BJ (cell line): ENCODE measurements at regions not wholly inside any gene's neighbourhood (a gene's known extent, or its start where the extent isn't known, plus 50 kb on each side); places are given as distances from the start of the nearest gene placed in this dataset.

Source experiments
- CTCF ChIA-PET: fragments of 350-600 bp; formaldehyde crosslinking; extraction: SDS; loops from one replicate; lab custom pipeline; 2021; ENCODE audit warnings: antibody characterized with exemption, inconsistent platforms; lab: Yijun Ruan, JAX
- POLR2A ChIA-PET: fragments of 300-600 bp; sonication (Branson Sonifier 250); formaldehyde crosslinking; extraction: SDS; loops from one replicate; lab custom pipeline; 2021; ENCODE audit warnings: antibody characterized with exemption; lab: Charles Lee
- DNase-seq: peaks from one replicate; pipeline ENCODE4 v3.0.0-alpha.2; 2011; ENCODE audit warnings: low read depth
- H3K27me3 ChIP-seq: 2 replicates; pipeline ENCODE4 v1.6.0; 2011; ENCODE audit warnings: low read length; ENCODE audit not compliant: control insufficient read depth, insufficient read depth
- H3K36me3 ChIP-seq: 2 replicates; pipeline ENCODE4 v1.5.1; 2011; ENCODE audit warnings: low read length; ENCODE audit not compliant: control insufficient read depth, insufficient read depth
- H3K4me3 ChIP-seq: 2 replicates; pipeline ENCODE4 v1.5.1; 2011; ENCODE audit warnings: low read depth, mild to moderate bottlenecking, control low read depth, low read length
- CTCF ChIP-seq: IDR thresholded peaks from 2 replicates; pipeline ENCODE4 v1.5.1; 2011; ENCODE audit warnings: low read depth, mild to moderate bottlenecking, control low read depth, inconsistent platforms, low read length, moderate library complexity; ENCODE audit not compliant: insufficient read depth

GRCh38 chr7:63073736-63074135 lies 924.9 kb upstream of the ZNF722 start:
- CTCF ChIA-PET, result no interaction called here
- Histone ChIP-seq H3K36me3 (no peaks in the 10 kb centered on the region), H3K27me3 (no peaks in the 10 kb centered on the region), H3K4me3 (no peak overlapping the region)
- POLR2A ChIA-PET, result no interaction called here
- TF ChIP-seq CTCF, result no peak
- no peak for DNase-seq

- DNase-seq, result no peak
- Histone ChIP-seq H3K36me3 (no peaks in the 10 kb centered on the region), H3K4me3 (no peak overlapping the region), H3K27me3 (no peaks in the 10 kb centered on the region)
- POLR2A ChIA-PET, result no interaction called here
- no peak for TF ChIP-seq CTCF
- CTCF ChIA-PET, result no interaction called here
Observed at GRCh38 chr7:63077841-63078240, 920.8 kb upstream of the ZNF722 start.

GRCh38 chr7:63080406-63080805 lies 918.2 kb upstream of the ZNF722 start:
- TF ChIP-seq CTCF, result no peak
- POLR2A ChIA-PET, result no interaction called here
- CTCF ChIA-PET, result no interaction called here

GRCh38 chr7:63080831-63081230 lies 917.8 kb upstream of the ZNF722 start:
- no peak for TF ChIP-seq CTCF
- no peak for DNase-seq
- CTCF ChIA-PET, result no interaction called here

More at GRCh38 chr7:63080406-63080805, 918.2 kb upstream of the ZNF722 start:
- no peaks in the 10 kb centered on the region for H3K36me3 ChIP-seq
- H3K27me3 ChIP-seq, result no peaks in the 10 kb centered on the region
- no peak overlapping the region for H3K4me3 ChIP-seq
- no peak for DNase-seq

GRCh38 chr7:63087575-63088190 lies 911.0 kb upstream of the ZNF722 start:
- Histone ChIP-seq H3K4me3 (no peak overlapping the region), H3K36me3 (no peaks in the 10 kb centered on the region), H3K27me3 (no peaks in the 10 kb centered on the region)
- TF ChIP-seq CTCF, result no peak
- no peak for DNase-seq
- CTCF ChIA-PET, result no interaction called here
- POLR2A ChIA-PET, result no interaction called here

More at GRCh38 chr7:63080831-63081230, 917.8 kb upstream of the ZNF722 start:
- POLR2A ChIA-PET, result no interaction called here
- H3K36me3 ChIP-seq, result no peaks in the 10 kb centered on the region
- no peak overlapping the region for H3K4me3 ChIP-seq
- no peaks in the 10 kb centered on the region for H3K27me3 ChIP-seq
